ENCODE measurements at regions not wholly inside any gene's neighbourhood (a gene's known extent, or its start where the extent isn't known, plus 50 kb on each side); places are given as distances from the start of the nearest gene placed in this dataset.

DNA sequence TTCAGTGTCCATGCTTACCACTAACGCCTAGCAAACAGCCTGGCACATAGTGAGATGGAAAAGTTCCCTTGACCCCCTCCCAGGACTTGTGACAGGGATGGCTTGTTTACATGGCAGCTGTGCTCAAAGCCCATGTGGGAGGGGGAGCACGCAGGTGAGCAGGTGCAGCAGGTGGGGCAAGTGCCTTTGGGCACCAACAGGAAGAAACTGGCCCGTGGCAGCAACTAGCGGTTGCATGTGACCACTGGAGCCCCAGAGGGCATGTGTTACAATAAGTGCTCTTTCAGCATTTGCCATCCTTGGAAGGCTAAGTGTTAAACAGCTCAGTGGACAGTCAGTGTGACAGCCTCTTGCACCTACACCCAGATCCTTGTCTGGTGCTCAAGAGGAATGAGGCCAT is 734.6 kb downstream of the TUSC7 start:
- DNase-seq, result no peak
- H3K4me3 ChIP-seq, result no peak overlapping the region
- H3K36me3 ChIP-seq, result no peaks in the 10 kb centered on the region
- 65 to 78% methylated on average over 4 of the region's 4 CpGs for WGBS, 2 donors
- H3K27ac ChIP-seq, result no peak overlapping the region
- no peaks in the 10 kb centered on the region for H3K27me3 ChIP-seq
- H3K9me3 ChIP-seq, result no peaks in the 10 kb centered on the region
- intact Hi-C loops (cut with DNase I), result no loop called here
- TF ChIP-seq, protein P1, sequence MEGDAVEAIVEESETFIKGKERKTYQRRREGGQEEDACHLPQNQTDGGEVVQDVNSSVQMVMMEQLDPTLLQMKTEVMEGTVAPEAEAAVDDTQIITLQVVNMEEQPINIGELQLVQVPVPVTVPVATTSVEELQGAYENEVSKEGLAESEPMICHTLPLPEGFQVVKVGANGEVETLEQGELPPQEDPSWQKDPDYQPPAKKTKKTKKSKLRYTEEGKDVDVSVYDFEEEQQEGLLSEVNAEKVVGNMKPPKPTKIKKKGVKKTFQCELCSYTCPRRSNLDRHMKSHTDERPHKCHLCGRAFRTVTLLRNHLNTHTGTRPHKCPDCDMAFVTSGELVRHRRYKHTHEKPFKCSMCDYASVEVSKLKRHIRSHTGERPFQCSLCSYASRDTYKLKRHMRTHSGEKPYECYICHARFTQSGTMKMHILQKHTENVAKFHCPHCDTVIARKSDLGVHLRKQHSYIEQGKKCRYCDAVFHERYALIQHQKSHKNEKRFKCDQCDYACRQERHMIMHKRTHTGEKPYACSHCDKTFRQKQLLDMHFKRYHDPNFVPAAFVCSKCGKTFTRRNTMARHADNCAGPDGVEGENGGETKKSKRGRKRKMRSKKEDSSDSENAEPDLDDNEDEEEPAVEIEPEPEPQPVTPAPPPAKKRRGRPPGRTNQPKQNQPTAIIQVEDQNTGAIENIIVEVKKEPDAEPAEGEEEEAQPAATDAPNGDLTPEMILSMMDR (IDR thresholded peaks at IDR 0.05), result no peak
- no peak for TF ChIP-seq POLR2A (IDR thresholded peaks at IDR 0.05)
- H3K4me1 ChIP-seq, result no peaks in the 10 kb centered on the region

DNA sequence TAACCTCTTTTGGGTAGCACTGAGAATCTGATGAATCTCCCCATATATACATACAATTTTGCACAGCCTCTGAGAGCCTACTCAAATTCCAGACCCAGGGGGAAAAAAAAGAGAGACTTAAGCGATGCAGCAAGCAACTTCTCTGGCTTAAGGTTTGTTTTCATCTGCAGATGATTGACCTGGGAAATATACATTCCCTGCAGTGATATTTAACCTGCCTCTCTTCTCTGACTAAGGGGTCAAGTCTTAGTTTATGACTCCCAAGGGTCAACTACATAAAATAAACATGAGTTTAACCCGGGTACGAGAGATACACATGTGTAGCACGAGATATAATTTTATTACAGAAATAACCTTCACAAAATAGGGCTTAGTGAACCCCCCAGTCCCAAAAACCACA is 737.8 kb downstream of the TUSC7 start:
- Histone ChIP-seq H3K4me3 (no peak overlapping the region), H3K27me3 (no peaks in the 10 kb centered on the region), H3K9me3 (no peaks in the 10 kb centered on the region), H3K36me3 (no peaks in the 10 kb centered on the region), H3K4me1 (no peaks in the 10 kb centered on the region), H3K27ac (no peak overlapping the region)
- 49 to 59% methylated on average over 4 of the region's 4 CpGs for WGBS, 2 donors
- intact Hi-C loops (cut with DNase I), result no loop called here
- no peak for TF ChIP-seq POLR2A (IDR thresholded peaks at IDR 0.05)
- TF ChIP-seq, protein P1 (IDR thresholded peaks at IDR 0.05), result no peak
- DNase-seq, result no peak

- TF ChIP-seq, protein P1 (IDR thresholded peaks at IDR 0.05), result no peak
- no peak for TF ChIP-seq POLR2A (IDR thresholded peaks at IDR 0.05)
- H3K27me3 ChIP-seq, result no peaks in the 10 kb centered on the region
- no peak overlapping the region for H3K4me3 ChIP-seq
- H3K36me3 ChIP-seq, result no peaks in the 10 kb centered on the region
- 37 to 47% methylated on average over 3 of the region's 4 CpGs for WGBS, 2 donors
- intact Hi-C loops (cut with DNase I), result no loop called here
- no peaks in the 10 kb centered on the region for H3K4me1 ChIP-seq
- H3K27ac ChIP-seq, result no peak overlapping the region
- DNase-seq, result no peak
- no peaks in the 10 kb centered on the region for H3K9me3 ChIP-seq
Measured at GRCh38 chr3:117450026-117450425, 740.4 kb downstream of the TUSC7 start.

DNA sequence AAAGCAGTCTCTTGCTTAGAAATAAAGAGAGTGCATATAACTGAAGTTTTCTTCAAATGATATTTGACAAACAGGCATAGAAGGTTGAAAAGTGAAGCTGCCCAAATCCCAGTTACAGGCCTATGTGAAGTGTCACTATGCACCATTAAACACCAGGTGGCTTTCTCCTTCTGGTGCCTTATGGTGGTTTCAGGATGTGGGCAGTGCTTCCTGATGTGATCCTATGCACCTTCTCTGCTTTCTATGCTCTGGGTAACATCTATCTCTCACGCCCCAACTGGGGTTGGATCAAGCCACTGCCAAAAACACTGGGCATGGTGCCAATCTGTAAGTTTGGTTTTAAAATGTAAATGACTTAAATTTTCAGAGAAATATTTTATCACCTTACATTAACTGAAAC is 744.7 kb downstream of the TUSC7 start:
- intact Hi-C loops (cut with DNase I), result no loop called here
- H3K4me3 ChIP-seq, result no peak overlapping the region
- no peaks in the 10 kb centered on the region for H3K36me3 ChIP-seq
- no peaks in the 10 kb centered on the region for H3K9me3 ChIP-seq
- no peaks in the 10 kb centered on the region for H3K4me1 ChIP-seq
- TF ChIP-seq, protein P1 (IDR thresholded peaks at IDR 0.05), result no peak
- TF ChIP-seq POLR2A (IDR thresholded peaks at IDR 0.05), result no peak
- no peaks in the 10 kb centered on the region for H3K27me3 ChIP-seq
- no peak for DNase-seq
- WGBS, 2 donors, result 13 to 50% methylated on average over 1 of the region's 1 CpG
- H3K27ac ChIP-seq, result no peak overlapping the region

GRCh38 chr3:117454908-117455307 is 745.3 kb downstream of the TUSC7 start:
- Histone ChIP-seq H3K4me3 (no peak overlapping the region), H3K27me3 (no peaks in the 10 kb centered on the region), H3K4me1 (no peaks in the 10 kb centered on the region), H3K9me3 (no peaks in the 10 kb centered on the region), H3K36me3 (no peaks in the 10 kb centered on the region), H3K27ac (no peak overlapping the region)
- intact Hi-C loops (cut with DNase I), result no loop called here
- TF ChIP-seq, protein P1 (IDR thresholded peaks at IDR 0.05), result no peak
- no peak for TF ChIP-seq POLR2A (IDR thresholded peaks at IDR 0.05)
- 74 to 76% methylated on average over 5 of the region's 5 CpGs for WGBS, 2 donors
- DNase-seq, result no peak
